HG03039 (cell line): ENCODE measurements at regions not wholly inside any gene's neighbourhood (a gene's known extent, or its start where the extent isn't known, plus 50 kb on each side); places are given as distances from the start of the nearest gene placed in this dataset.
"Not testable (repeated sequence)": the region's sequence is repeated elsewhere in the genome, so short reads cannot be mapped to it uniquely, and the experiment has no call there.

Experiments
- ATAC-seq: cut with Tn5 transposase; IDR thresholded peaks from one replicate; pipeline ENCODE4 v1.9.1; 2021; ENCODE audit warnings: mild to moderate bottlenecking, moderate library complexity; ENCODE audit not compliant: unreplicated experiment

- no peak for ATAC-seq
Measured at GRCh38 chr4:36587909-36588472, 306.6 kb downstream of the DTHD1 start.

- no peak for ATAC-seq
Measured at GRCh38 chr4:36590343-36590742, 308.9 kb downstream of the DTHD1 start.

- no peak for ATAC-seq
Measured at GRCh38 chr4:36601864-36602495, 320.6 kb downstream of the DTHD1 start.

- no peak for ATAC-seq
Measured at GRCh38 chr4:36609661-36610060, 328.2 kb downstream of the DTHD1 start.

GRCh38 chr4:36610628-36611027, 329.2 kb downstream of the DTHD1 start:
- no peak for ATAC-seq

GRCh38 chr4:36613142-36613541, 331.7 kb downstream of the DTHD1 start:
- ATAC-seq, result not testable (repeated sequence)

- ATAC-seq, result no peak
Measured at GRCh38 chr4:36614011-36614410, 332.6 kb downstream of the DTHD1 start.

GRCh38 chr4:36618102-36618501, 336.7 kb downstream of the DTHD1 start:
- ATAC-seq, result no peak

GRCh38 chr4:36624030-36624429, 342.6 kb downstream of the DTHD1 start:
- no peak for ATAC-seq

GRCh38 chr4:36638273-36638811, 356.9 kb downstream of the DTHD1 start:
- ATAC-seq, result no peak

- no peak for ATAC-seq
Measured at GRCh38 chr4:36640876-36641275, 359.5 kb downstream of the DTHD1 start.

GRCh38 chr4:36651253-36651652, 369.8 kb downstream of the DTHD1 start:
- peak; percentile 96 for ATAC-seq

GRCh38 chr4:36652857-36653256, 371.4 kb downstream of the DTHD1 start:
- ATAC-seq, result no peak

- no peak for ATAC-seq
Measured at GRCh38 chr4:36665985-36666527, 384.6 kb downstream of the DTHD1 start.

- ATAC-seq, result no peak
Measured at GRCh38 chr4:36675436-36675835, 394.0 kb downstream of the DTHD1 start.

- ATAC-seq, result no peak
Measured at GRCh38 chr4:36676139-36677050, 395.0 kb downstream of the DTHD1 start.

GRCh38 chr4:36677112-36677511, 395.7 kb downstream of the DTHD1 start:
- ATAC-seq, result no peak

- ATAC-seq, result no peak
Measured at GRCh38 chr4:36677874-36678273, 396.5 kb downstream of the DTHD1 start.

GRCh38 chr4:36687681-36688080, 406.3 kb downstream of the DTHD1 start:
- ATAC-seq, result no peak

GRCh38 chr4:36692586-36692985, 411.2 kb downstream of the DTHD1 start:
- ATAC-seq, result no peak

GRCh38 chr4:36702245-36702644, 420.8 kb downstream of the DTHD1 start:
- ATAC-seq, result no peak
